Omental fat pad (tissue), 3 donors: ENCODE measurements at regions not wholly inside any gene's neighbourhood (a gene's known extent, or its start where the extent isn't known, plus 50 kb on each side); places are given as distances from the start of the nearest gene placed in this dataset.
"Not testable (repeated sequence)": the region's sequence is repeated elsewhere in the genome, so short reads cannot be mapped to it uniquely, and the experiment has no call there.

ENCODE experiments used
- ATAC-seq: fragments of 150-250 bp; one replicate; pipeline ENCODE4 v1.9.1; 2016; ENCODE audit warnings: mild to moderate bottlenecking, moderate library complexity; ENCODE audit not compliant: low FRiP score
- DNase-seq: peaks from one replicate; pipeline ENCODE4 v3.0.0-alpha.2; 2019; ENCODE audit warnings: low spot score
- TF ChIP-seq, protein P1 (sequence below), 3 donors: fragments of 450-650 bp; IDR thresholded peaks; one replicate each; pipeline ENCODE4 v1.5.1; 2016 to 2017; ENCODE audit warnings: antibody characterized with exemption in 3 of 3, mild to moderate bottlenecking in 3 of 3, moderate library complexity in 2 of 3

DNA sequence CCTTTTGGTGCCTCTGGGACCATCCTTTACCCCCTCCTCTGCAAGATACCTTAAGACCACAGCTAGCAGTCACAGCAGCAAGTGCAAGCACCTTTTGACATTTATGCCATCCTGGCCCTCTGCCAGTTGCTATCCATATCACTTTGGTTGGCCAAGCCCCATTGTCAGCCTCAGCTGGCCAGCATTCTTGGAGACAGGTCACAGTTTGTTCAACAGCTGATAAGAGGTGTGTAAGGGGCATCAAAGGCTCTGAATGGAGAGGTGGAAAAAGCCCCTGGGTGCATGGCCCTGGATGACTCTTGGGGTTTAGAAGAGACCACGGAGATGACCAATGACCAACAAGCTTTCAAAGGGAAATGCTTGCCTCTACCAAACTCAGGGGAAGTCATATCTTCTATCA lies 133.6 kb upstream of the MAMLD1 start:
- no peak for ATAC-seq
- no peak for DNase-seq

DNA sequence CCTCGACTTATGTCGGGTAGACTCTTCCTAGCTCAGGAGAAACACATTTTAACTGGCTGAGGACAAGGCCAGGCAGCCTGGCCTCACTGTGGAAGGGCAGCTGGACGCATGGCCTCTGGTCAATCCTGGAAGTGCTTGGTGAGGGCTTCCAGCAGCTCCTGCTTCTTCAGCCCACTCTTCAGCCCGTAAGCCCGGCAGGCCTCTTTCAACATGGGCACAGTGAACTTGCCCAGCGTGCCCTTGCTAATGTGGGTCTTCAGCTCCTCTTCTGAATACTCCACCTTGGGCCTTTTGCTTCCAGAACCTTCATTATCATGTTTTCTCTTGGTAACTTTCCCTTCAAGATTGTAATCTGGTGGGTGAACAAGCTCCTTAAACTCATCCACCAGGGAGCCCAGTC lies 132.2 kb upstream of the MAMLD1 start:
- DNase-seq, result not testable (repeated sequence)

More for the DNA sequence above, 133.6 kb upstream of the MAMLD1 start:
- TF ChIP-seq, protein P1, sequence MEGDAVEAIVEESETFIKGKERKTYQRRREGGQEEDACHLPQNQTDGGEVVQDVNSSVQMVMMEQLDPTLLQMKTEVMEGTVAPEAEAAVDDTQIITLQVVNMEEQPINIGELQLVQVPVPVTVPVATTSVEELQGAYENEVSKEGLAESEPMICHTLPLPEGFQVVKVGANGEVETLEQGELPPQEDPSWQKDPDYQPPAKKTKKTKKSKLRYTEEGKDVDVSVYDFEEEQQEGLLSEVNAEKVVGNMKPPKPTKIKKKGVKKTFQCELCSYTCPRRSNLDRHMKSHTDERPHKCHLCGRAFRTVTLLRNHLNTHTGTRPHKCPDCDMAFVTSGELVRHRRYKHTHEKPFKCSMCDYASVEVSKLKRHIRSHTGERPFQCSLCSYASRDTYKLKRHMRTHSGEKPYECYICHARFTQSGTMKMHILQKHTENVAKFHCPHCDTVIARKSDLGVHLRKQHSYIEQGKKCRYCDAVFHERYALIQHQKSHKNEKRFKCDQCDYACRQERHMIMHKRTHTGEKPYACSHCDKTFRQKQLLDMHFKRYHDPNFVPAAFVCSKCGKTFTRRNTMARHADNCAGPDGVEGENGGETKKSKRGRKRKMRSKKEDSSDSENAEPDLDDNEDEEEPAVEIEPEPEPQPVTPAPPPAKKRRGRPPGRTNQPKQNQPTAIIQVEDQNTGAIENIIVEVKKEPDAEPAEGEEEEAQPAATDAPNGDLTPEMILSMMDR (IDR thresholded peaks at IDR 0.05), result no peak

DNA sequence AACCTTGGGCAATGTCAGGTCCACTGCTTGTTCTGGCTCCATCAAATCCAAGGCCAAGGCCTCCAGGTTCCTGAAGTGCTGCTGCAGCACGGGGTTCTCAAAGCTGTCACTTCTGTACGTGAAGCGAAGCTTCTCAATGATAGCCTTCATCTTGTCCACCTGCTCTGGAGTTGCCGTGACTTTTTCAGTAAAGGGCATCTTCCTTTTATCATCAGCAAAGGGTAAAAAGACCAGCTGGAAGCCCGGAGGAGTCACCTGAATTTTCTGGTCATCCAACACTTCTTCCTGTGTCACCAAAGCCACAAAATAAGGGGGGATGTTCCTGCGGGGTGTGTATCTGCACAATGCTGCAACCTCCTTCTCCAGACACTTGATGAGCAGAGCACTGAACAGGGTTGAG lies 131.7 kb upstream of the MAMLD1 start:
- DNase-seq, ATAC-seq: not testable (repeated sequence)

More for the DNA sequence above, 132.2 kb upstream of the MAMLD1 start:
- ATAC-seq, result not testable (repeated sequence)

DNA sequence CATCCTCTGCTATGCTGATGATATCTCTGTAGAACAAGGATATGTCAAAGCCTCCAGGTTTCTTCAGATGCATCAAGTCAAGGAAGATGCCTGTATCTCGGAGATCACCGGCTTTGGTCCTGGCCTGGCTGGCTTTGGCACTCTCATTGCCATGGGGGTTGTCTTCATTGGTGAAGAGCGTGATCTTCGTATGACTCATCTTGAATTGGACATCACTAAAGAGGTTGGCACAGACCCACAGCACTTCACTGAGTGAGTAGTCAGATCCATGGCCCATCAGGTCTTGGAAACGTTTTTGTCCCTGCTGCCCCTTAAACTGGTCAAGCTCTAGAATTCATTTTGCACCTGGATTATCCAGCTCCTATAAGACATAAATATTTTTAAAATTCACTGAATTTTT lies 130.9 kb upstream of the MAMLD1 start:
- DNase-seq, result not testable (repeated sequence)

DNA sequence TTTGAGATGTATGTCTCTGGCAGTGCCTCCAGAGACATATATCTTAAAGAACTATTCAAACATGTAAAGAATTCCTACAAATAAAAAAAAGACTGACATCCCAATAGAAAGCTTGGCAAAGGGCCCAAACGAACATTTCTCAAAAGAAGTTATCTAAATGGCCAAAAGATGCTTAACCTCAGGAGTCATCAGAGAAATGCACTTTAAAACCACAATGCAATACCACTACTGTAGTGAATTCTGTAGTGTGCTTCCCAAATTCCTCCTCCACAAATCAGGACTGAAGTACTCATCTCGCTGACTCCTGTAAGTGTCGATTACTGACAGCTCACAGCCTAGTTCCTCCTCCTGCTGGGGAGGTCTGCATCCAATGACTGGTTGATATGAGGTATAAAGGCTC lies 129.0 kb upstream of the MAMLD1 start:
- TF ChIP-seq, protein P1 (IDR thresholded peaks at IDR 0.05), result no peak
- ATAC-seq (no peak), DNase-seq (no peak)

More for the DNA sequence above, 130.9 kb upstream of the MAMLD1 start:
- ATAC-seq, result not testable (repeated sequence)

DNA sequence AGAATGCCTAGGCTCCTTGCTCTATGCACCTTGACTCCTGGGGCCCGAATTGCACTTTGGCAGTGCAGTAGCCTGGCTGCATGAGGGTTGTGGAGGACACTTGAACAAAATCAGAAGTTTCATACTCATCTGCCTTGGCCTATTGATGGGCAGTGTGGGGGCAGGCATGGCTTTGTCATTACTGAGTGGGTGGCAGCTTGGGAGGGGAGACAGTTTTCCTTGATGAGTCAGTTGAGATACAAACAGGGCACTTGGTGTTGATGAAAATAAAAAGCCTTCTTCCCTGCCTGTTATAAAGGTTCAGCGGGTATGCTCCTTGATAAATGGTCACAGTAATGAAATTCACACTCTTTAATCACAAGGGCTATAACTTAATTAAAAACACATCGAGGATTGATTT lies 126.8 kb upstream of the MAMLD1 start:
- TF ChIP-seq, protein P1 (IDR thresholded peaks at IDR 0.05), result no peak
- ATAC-seq, result no peak
- DNase-seq, result no peak

DNA sequence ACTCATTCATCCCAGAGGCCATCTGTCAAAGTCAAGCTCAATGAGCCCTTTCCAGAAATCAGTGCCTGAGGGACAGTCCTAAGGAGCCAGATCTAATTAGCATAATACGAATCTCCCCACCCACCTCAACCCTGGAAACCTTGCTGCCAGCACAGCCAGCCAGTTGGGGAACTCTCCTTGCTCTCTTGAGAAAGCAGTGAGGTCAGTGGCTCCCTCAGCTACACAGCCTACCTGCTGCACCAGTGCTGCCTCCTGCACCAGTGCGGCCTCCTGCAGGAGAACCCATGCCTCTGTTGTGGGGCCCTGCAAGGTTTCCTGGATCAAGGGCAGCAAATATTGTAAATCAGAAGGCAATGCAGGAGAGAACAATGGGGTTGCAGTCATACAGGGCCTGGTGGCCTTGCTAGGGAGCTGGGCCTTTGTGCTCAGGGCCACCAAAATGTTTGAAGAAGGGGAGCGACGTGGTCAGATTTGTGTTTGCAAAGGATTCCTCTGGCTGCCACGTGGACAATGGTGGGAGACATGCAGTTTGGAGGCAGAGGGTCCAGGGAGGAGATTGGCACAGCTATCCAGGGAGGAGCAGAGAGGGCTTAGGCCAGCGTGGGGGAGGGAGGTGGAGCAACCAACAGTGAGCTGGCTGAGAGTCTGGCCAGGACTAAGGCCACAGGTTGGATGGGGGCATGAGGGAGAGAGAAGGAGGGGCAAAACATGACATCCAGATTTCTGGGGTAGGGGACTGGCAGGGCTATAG lies 124.3 kb upstream of the MAMLD1 start:
- TF ChIP-seq, protein P1 (IDR thresholded peaks at IDR 0.05), result no peak
- ATAC-seq, result no peak
- DNase-seq, result no peak

DNA sequence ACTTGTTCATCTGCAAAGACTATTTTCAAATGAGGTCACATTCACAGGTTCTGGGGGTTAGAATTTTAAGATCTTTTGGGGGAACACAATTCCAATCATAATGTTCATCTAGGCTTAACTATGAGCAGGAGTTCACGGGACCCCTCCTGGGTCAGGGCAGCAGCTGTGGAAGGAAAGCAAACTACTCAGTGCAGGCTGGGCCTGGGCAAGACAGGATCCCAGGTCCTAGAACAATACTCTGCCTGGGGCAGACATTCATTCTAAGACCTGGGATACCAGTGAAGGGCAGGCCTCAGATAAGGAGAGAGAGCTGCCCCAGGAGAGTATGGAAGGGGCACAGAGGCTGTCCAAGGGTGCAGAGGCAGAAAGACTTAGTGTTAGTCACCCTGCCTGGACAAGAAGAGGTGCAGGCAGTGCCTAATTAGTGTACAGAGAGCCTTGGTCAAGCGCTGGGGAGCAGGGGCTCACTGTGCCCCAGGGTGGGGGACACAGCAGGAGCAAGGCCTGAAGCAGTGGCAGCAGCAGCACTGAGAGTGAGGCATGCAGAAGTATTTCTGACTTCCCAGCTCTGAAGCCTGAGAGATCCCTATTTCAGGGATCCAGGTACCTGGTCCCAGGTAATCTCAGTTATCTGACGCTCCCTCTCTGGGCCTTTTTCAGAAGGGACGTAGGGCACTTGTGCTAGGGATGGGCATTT lies 123.0 kb upstream of the MAMLD1 start:
- ATAC-seq (no peak), DNase-seq (no peak)
- TF ChIP-seq, protein P1 (IDR thresholded peaks at IDR 0.05), result no peak
